ENCODE measurements at regions not wholly inside any gene's neighbourhood (a gene's known extent, or its start where the extent isn't known, plus 50 kb on each side); places are given as distances from the start of the nearest gene placed in this dataset.
"Not testable (repeated sequence)": the region's sequence is repeated elsewhere in the genome, so short reads cannot be mapped to it uniquely, and the experiment has no call there.

DNA sequence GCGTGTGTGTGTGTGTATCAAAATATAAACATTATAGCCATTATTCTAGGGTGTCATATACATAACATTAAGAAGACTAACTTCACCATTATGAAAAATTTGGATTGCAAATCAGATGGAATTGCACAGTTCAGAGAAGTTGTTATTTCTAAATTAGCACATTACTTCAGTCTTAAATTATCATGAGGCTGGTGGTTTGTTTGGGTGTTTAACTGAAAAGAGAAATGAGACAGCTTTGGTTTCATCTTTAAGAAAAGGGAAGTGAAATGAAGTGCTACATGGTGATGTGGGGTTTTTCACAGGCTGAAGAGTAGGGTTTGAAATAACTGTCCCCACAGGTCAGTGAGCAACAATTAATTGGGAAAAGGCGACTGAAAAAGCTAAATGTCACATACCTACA, 161.2 kb upstream of the XIRP2 start:
- no peak for FAIRE-seq

DNA sequence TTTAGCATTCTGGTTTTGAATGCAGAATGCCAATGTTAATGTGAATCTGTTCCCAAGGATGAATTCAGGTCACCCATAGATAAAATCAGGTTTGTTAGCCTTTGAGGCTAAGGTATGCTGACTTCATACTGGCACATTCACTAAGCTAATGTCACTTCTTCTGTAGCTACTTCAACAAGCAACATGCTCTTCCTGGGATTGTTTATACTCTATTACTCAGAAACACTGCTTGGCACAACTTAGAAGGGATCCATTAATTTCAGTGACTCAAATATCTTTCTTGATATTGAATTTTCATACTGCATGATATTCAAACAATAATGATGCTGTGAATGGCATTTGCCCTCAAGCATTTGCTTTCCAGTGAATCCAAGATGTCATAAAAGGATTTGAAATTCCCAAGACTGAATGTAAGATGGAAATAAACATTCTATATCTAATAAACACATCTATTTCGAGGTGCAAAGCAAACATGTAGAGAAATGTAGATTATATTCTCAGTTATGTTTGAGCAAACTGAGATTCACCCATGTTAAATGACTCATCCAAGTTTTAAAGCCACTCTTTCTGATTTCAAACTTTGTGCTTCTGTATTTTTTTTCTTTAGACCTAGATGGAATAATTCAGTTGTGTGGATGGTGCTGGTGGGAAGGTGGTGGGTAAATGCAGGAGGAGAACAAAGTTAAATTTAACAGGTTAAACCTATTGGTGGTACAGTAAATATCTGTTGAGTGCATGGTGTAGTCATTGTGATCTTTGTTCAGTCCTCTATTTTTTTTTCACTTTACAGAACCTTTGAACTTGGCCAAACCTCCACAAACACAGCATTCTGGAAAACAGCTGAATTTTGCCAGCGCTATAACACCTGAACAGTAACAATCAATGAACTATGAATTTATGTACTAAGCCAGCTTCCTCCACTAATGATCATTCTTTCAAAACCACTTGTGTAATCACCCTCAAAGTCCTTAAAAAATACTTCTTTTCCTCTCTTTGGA, 162.1 kb upstream of the XIRP2 start:
- FAIRE-seq: no peak

- FAIRE-seq: no peak
Observed at GRCh38 chr2:166716968-166717367, 171.3 kb upstream of the XIRP2 start.

GRCh38 chr2:166700079-166700478, 188.2 kb upstream of the XIRP2 start:
- FAIRE-seq: peak; percentile 50

- FAIRE-seq: peak; percentile 61
Observed at GRCh38 chr2:166695154-166695553, 193.1 kb upstream of the XIRP2 start.

GRCh38 chr2:166686057-166686456, 192.0 kb upstream of the SCN7A start:
- FAIRE-seq: not testable (repeated sequence)

- FAIRE-seq: no peak
Observed at GRCh38 chr2:166677996-166678395, 183.9 kb upstream of the SCN7A start.

DNA sequence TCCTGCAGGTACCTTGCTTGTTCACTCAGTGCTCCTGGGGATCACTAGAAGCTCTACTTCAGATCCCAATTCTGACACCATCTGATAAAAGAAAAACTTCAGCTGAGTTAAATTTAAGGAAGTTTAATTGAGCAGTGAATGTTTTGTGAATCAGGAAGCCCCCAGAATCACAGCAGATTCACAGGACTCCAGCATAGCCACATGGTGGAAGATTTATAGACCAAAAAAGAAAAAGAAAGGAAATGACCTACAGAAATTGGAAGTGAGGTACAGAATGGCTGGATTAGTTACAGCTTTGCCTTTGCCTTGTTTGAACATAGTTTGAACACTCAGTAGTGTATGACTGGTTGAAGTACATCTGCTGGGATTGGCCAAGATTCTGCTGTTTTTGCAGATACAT, 182.7 kb upstream of the SCN7A start:
- no peak for FAIRE-seq

- no peak for FAIRE-seq
Observed at GRCh38 chr2:166675553-166675952, 181.5 kb upstream of the SCN7A start.

- no peak for FAIRE-seq
Observed at GRCh38 chr2:166673986-166674385, 179.9 kb upstream of the SCN7A start.

DNA sequence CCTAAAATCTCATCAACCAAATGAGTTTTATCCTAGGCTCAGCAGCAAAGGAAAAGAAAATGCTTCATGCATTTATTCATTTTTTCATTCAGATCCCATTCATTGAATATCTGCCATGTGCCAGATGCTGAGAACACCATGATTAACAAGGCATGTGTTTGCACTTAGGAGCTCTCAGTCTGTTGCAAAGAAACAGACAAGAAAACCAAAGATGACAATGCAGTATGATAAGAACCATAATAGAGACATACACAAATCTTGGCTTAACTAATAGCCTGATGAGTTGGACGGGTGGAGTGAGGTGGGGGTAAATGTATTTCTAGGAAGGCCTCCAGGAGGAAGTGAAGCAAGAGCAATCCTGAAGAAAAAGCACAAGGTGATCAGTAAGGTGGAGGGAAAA, 177.8 kb upstream of the SCN7A start:
- FAIRE-seq: no peak

- no peak for FAIRE-seq
Observed at GRCh38 chr2:166671235-166671634, 177.2 kb upstream of the SCN7A start.

DNA sequence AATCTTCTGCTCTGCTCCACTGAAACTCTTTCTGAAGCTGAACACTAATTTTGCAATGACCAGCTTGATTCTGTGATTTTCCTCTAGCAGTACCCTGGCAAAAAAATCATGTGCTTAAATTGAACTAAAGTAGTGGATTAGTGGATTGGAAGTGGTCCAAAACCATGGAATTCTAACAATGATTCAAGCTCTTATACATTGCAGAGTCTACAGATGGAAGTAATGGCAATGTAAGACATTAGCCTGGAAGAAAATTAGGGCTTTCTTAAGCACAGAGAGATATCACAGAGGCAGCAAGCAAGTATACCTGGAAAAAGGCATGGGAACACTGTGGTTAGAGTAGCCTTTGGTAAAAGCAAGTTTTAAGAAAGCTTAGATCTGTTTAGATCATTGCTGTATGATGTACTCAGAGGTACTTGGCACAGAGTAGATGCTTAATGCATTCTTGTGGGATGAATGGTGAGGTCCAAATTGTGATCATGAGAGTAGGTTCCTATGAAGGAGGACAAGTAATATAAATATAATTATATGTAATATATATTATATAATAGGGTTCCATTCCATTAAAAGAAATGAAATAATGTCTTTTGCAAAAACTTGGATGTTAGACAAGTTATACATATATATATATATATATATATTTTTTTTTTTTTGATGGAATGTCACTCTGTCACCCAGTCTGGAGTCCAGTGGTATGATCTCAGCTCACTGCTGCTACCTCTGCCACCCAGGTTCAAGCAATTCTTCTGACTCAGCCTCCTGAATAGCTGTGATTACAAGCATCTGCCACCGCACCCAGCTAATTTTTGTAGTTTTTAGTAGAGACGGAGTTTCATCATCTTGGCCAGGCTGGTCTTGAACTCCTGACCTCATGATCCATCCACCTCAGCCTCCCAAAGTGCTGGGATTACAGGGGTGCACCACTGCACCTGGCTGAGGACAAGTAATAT, 172.2 kb upstream of the SCN7A start:
- no peak for FAIRE-seq

GRCh38 chr2:166661824-166662223, 167.8 kb upstream of the SCN7A start:
- FAIRE-seq: no peak

- FAIRE-seq: no peak
Observed at GRCh38 chr2:166661391-166661790, 167.3 kb upstream of the SCN7A start.

GRCh38 chr2:166658901-166659300, 164.9 kb upstream of the SCN7A start:
- no peak for FAIRE-seq

GRCh38 chr2:166653185-166653813, 159.2 kb upstream of the SCN7A start:
- FAIRE-seq: no peak

DNA sequence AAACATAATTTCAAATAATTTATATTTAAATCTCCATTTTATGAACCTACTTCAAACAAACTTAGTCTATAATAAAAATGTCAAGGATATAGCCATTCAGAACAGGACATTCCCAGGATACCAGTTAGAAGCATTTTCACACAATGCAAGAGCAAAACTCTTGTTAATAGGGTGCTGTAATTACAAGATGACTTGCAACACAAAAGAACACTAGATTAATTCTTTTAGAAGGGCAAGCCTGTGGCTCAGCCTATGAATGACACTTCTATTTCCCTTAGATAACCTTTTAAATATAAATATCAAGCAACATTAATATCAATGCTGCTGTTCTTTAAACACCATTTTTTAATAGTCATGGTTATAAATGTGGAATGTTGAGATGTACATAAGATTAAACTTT, 157.9 kb upstream of the SCN7A start:
- no peak for FAIRE-seq

DNA sequence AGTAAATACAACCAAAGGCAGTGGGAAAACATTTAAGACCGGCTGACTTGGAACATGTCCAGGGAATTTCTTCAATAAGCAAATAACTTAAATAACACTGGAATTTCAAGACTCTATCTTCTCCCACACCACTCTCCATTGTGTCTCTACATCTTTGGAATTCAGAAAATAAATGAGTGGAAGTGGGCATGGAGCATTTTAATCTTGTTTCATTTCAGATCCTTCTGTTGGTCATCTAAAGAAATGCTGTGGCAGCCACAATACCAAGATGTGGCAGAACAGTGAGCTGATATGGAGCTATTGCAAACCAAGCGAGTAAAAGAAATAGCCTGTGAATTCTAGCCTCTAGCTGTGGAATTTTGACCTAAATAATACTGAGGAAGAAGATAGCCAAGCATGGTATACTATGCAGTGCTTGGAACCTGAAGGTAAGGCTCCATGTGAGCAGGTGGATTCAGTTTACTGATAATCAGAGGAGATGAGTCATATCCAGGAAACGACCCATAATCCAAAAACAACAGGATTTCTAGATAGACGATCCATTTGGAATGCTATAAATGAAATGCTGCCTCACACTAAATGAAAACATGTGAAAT, 157.1 kb upstream of the SCN7A start:
- no peak for FAIRE-seq

GRCh38 chr2:166647935-166648334, 153.9 kb upstream of the SCN7A start:
- FAIRE-seq: no peak

DNA sequence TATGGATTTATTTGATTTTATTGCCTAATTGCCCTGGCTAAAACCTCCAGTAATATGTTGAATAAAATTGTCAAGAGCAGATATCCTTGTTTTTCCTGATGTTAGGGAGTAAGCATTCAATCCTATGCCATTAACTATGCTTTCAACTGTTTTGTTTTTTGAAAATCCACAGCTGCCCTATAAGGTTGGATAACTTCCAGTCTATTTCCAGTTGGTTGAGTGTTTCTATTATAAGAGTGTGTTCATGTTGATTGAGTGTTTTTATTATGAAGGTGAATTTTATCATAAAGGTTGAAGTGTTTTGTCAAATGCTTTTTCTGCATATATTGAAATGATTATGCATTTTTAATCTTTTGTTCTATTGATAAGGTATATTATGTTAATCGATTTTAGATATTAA, 149.9 kb upstream of the SCN7A start:
- no peak for FAIRE-seq

- FAIRE-seq: not testable (repeated sequence)
Observed at GRCh38 chr2:166641516-166641915, 147.5 kb upstream of the SCN7A start.

DNA sequence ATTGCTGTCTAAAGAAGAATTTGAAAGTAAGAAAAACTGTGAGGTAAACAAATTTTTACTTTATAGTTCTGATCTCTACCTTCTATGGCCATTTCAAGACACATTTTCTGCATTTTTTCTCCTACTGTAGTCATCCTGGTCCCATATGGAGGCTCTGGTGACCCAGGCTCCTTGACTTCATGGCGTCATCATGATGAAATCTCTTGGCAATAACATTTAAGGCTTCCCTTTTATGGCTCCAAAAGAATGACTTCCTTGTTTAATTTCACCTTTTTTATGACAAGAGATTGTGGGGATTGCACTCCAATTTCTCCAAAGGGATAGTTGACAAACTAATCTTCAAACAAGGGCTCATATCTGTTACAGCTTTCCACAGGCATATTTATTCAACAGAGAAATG, 143.0 kb upstream of the SCN7A start:
- FAIRE-seq: no peak

All from endometrium (tissue), 2 donors.